NCI-H2029 treated with DMSO at 0.1 percent for 48 hours (cell line): ENCODE measurements at regions not wholly inside any gene's neighbourhood (a gene's known extent, or its start where the extent isn't known, plus 50 kb on each side); places are given as distances from the start of the nearest gene placed in this dataset.

ENCODE experiments used
- DNase-seq: peaks from one replicate; lab custom pipeline; 2025; lab: John Stamatoyannopoulos, UW

DNA sequence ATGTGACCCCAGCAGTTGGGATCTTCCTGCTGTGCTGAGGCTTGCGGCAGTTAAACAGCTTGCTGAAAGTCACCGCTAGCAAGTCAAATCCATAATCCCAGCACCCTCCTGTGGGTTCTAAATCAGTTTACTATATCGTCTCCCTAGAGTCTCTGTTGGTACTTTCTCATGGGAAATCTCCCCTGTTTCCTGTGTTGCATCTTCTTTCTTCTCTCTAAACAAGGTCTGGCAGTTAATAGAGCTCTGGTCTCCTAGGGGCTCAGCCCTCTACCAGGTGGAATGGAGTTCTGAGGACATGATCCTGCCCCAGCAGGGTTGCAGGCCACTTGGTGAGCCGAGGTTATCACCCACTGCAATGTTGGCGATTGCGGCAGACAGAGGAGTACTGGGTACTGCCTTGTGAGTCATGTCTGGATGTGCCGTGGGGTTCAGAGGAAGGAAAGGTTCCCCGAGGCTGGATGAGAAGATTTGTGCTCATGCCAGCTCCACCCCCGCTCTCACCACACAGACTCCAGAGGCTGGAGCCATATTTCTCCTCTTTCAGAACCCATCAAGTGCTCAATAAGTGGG is 59.4 kb upstream of the SIX2 start:
- no peak for DNase-seq

- no peak for DNase-seq
Measured at GRCh38 chr2:45067859-45068570, 58.8 kb upstream of the SIX2 start.
